Activated T-cell treated with anti-CD3 and anti-CD28 coated beads, Interleukin-2, amount 50 U/mL, for 72 hours (primary cell): ENCODE measurements at regions not wholly inside any gene's neighbourhood (a gene's known extent, or its start where the extent isn't known, plus 50 kb on each side); places are given as distances from the start of the nearest gene placed in this dataset.
"Not testable (repeated sequence)": the region's sequence is repeated elsewhere in the genome, so short reads cannot be mapped to it uniquely, and the experiment has no call there.

Experiments
- ATAC-seq, 2 donors: fragments of 150-1000 bp; cut with Tn5 transposase; replicated peaks in 1 of 2; 2 replicates each; pipeline ENCODE4 v1.10.0; 2021; ENCODE audit warnings: moderate library complexity in 2 of 2, mild to moderate bottlenecking in 1 of 2
- DNase-seq, 2 donors: peaks; one replicate each; pipeline ENCODE4 v3.0.0; 2021 to 2022; ENCODE audit warnings: mixed read lengths in 1 of 2
- H3K27ac Mint-ChIP-seq: one replicate; pipeline ENCODE4 v1.8.0; 2022; ENCODE audit warnings: mild to moderate bottlenecking, moderate library complexity, mixed read lengths
- H3K27me3 Mint-ChIP-seq: one replicate; pipeline ENCODE4 v1.8.0; 2022; ENCODE audit warnings: low read depth, mixed read lengths
- H3K36me3 Mint-ChIP-seq, 2 donors: one replicate each; pipeline ENCODE4 v1.8.0; 2022; ENCODE audit warnings: mixed read lengths in 2 of 2, mild to moderate bottlenecking in 1 of 2; ENCODE audit not compliant: insufficient read depth in 2 of 2
- H3K4me1 Mint-ChIP-seq: one replicate; pipeline ENCODE4 v1.8.0; 2022; ENCODE audit warnings: low read depth, mixed read lengths
- H3K4me3 Mint-ChIP-seq, 2 donors: one replicate each; pipeline ENCODE4 v1.8.0; 2022; ENCODE audit warnings: mild to moderate bottlenecking in 2 of 2, mixed read lengths in 2 of 2, moderate library complexity in 2 of 2
- H3K9me3 Mint-ChIP-seq, 2 donors: one replicate each; pipeline ENCODE4 v1.8.0; 2022; ENCODE audit warnings: mixed read lengths in 2 of 2

DNA sequence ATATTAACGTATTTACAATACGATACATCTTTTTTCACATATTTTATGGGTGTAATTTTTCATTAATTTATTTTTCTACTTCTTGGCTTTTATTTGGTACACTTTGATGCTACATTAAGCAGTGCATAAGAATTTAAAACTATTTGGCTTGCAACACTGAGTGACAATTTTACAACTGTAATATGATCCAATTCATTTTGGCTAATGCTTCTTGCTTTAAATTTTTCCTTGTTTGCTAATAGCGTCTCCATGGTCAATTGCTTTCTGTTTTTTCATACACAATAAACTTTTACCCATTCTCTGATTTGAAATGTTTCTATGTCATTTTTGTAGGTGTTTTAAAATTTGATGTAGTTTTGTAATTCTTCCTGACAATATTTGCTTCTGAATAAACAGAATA, 773.2 kb downstream of the FAM181B start:
- Mint-ChIP-seq H3K4me3 (no peak overlapping the region), H3K36me3 (no peaks in the 10 kb centered on the region), H3K9me3 (peaks cover 0 to 3% of the 10 kb centered on the region in 2 donors), H3K27me3 (no peaks in the 10 kb centered on the region), H3K27ac (no peak overlapping the region), H3K4me1 (peaks cover 17% of the 10 kb centered on the region)
- ATAC-seq (no peak), DNase-seq (no peak)

DNA sequence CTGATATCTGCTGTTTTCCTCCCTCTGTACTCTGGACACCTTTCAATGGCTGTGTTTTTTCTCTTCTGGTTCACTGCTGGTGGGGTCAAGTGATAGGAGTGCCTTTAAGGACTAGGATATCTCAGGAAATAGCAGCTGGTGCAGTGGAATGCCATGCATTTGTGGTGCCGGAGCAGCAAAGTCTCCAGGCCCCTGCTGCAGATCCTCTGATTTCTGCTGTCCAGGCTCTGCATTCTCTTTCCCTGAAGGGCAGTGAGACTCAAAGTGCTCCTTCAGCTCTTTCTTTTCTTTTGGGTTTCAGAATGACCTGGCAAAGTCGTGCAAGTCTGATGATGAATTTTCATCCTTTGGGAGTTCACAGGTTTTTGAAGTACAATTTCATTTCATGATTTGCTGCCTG, 774.3 kb downstream of the FAM181B start:
- Mint-ChIP-seq H3K36me3 (no peaks in the 10 kb centered on the region), H3K27ac (no peak overlapping the region), H3K4me3 (no peak overlapping the region), H3K4me1 (peaks cover 17% of the 10 kb centered on the region), H3K27me3 (no peaks in the 10 kb centered on the region), H3K9me3 (peaks cover 0 to 3% of the 10 kb centered on the region in 2 donors)
- DNase-seq, result no peak
- ATAC-seq, result no peak

- not testable (repeated sequence) for ATAC-seq, H3K27me3 Mint-ChIP-seq, H3K9me3 Mint-ChIP-seq, H3K36me3 Mint-ChIP-seq, H3K4me1 Mint-ChIP-seq, H3K27ac Mint-ChIP-seq, DNase-seq, H3K4me3 Mint-ChIP-seq
Observed at GRCh38 chr11:81954301-81954700, 779.4 kb downstream of the FAM181B start.

DNA sequence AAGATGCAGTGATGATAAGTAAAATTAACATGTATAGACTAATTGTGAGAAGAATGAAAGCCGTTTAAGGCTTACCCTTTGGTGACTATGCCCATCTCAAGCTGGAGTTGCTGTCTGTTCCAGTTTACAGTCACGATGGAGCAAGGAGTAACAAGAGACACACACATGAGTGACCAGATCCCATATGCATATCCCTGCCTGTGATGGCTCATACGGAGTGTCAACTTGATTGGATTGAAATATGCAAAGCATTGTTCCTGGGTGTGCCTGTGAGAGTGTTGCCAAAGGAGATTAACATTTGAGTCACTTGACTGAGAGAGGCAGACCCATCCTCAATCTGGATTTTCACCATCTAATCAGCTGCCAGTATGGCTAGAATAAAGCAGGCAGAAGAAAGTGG, 786.8 kb downstream of the FAM181B start:
- peaks cover 0 to 1% of the 10 kb centered on the region in 2 donors for H3K9me3 Mint-ChIP-seq
- H3K36me3 Mint-ChIP-seq, result peaks cover 0 to 2% of the 10 kb centered on the region in 2 donors
- H3K27ac Mint-ChIP-seq, result no peak overlapping the region
- ATAC-seq, result no peak
- H3K4me3 Mint-ChIP-seq, result no peak overlapping the region
- no peak for DNase-seq
- H3K27me3 Mint-ChIP-seq, result no peaks in the 10 kb centered on the region
- peaks cover 7% of the 10 kb centered on the region for H3K4me1 Mint-ChIP-seq

DNA sequence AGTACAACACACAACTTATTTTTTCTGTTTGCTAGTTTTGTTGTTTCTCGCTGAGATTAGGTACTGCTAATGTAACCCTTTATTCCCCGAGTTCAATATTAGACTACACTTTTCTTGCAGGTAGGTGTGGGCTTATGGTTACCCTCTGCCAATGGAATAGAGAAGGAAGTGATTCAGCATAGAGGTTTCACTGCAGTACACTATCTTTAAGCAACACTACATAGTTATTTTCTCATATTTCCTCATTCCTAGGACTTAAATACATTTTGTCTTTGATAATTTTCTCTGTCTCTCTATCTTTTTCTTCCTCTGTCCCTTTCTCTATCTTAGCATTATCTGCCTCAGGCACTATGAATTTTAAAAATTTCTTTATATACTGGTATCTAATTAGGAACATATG, 791.0 kb downstream of the FAM181B start:
- Mint-ChIP-seq H3K36me3 (no peaks in the 10 kb centered on the region), H3K9me3 (peaks cover 0 to 2% of the 10 kb centered on the region in 2 donors), H3K4me1 (no peaks in the 10 kb centered on the region), H3K27me3 (no peaks in the 10 kb centered on the region), H3K27ac (no peak overlapping the region), H3K4me3 (no peak overlapping the region)
- ATAC-seq (no peak), DNase-seq (no peak)

DNA sequence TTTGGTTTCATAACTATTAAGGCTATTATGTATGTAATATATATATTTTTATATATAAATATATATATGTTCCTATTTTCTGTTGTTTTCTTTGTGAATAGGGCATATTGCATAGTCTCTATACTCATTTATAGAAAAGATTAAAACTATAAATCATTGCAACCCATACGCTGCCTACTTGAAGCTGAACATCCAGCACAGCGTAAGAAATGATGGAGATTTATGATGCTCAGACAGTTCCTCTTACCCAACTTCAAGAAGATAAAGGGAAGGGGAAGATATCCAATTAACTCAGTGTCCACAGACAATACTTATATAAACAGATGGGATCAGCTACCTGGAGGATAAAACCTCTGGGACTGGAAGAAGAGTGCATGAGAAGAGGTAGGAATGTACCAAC, 791.7 kb downstream of the FAM181B start:
- H3K36me3 Mint-ChIP-seq, result no peaks in the 10 kb centered on the region
- ATAC-seq (no peak), DNase-seq (no peak)
- H3K4me3 Mint-ChIP-seq, result no peak overlapping the region
- H3K27me3 Mint-ChIP-seq, result no peaks in the 10 kb centered on the region
- H3K27ac Mint-ChIP-seq, result no peak overlapping the region
- H3K9me3 Mint-ChIP-seq, result peaks cover 0 to 2% of the 10 kb centered on the region in 2 donors
- H3K4me1 Mint-ChIP-seq, result no peaks in the 10 kb centered on the region

GRCh38 chr11:81932303-81932702, 801.4 kb downstream of the FAM181B start:
- no peaks in the 10 kb centered on the region for H3K27me3 Mint-ChIP-seq
- no peak overlapping the region for H3K4me3 Mint-ChIP-seq
- no peaks in the 10 kb centered on the region for H3K4me1 Mint-ChIP-seq
- H3K27ac Mint-ChIP-seq, result no peak overlapping the region
- ATAC-seq (no peak), DNase-seq (no peak)
- peaks cover 1 to 2% of the 10 kb centered on the region in 2 donors for H3K9me3 Mint-ChIP-seq
- no peaks in the 10 kb centered on the region for H3K36me3 Mint-ChIP-seq

DNA sequence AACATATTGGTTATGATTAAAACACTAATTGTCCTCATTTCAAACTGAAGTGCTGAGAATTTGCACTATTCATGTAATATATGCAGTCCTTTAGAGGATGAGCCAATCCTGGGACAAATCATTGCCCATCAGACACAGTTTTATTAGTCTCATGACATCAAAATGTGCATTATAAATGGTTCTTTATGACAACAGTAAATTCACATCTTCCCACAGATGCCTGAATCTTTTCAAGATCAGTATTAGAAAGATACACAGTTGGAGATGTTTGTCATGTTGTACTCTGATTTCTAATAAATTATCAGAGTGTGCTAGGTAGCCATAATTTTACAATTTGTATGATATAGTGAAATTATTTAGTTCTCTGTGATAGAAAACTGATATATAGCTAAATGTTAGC, 813.5 kb downstream of the FAM181B start:
- no peak overlapping the region for H3K4me3 Mint-ChIP-seq
- no peak for ATAC-seq
- no peaks in the 10 kb centered on the region for H3K27me3 Mint-ChIP-seq
- H3K9me3 Mint-ChIP-seq, result peaks cover 0 to 3% of the 10 kb centered on the region in 2 donors
- no peaks in the 10 kb centered on the region for H3K4me1 Mint-ChIP-seq
- no peak overlapping the region for H3K27ac Mint-ChIP-seq
- no peak for DNase-seq
- no peaks in the 10 kb centered on the region for H3K36me3 Mint-ChIP-seq

- Mint-ChIP-seq H3K4me1 (peaks cover 9% of the 10 kb centered on the region), H3K36me3 (no peaks in the 10 kb centered on the region), H3K9me3 (peaks cover 0 to 3% of the 10 kb centered on the region in 2 donors), H3K4me3 (no peak overlapping the region), H3K27ac (no peak overlapping the region), H3K27me3 (no peaks in the 10 kb centered on the region)
- DNase-seq (no peak), ATAC-seq (no peak)
Observed at GRCh38 chr11:81916451-81916850, 817.2 kb downstream of the FAM181B start.

GRCh38 chr11:81915045-81915444, 818.6 kb downstream of the FAM181B start:
- Mint-ChIP-seq H3K9me3 (peaks cover 0 to 3% of the 10 kb centered on the region in 2 donors), H3K4me1 (peaks cover 9% of the 10 kb centered on the region), H3K27me3 (no peaks in the 10 kb centered on the region), H3K36me3 (no peaks in the 10 kb centered on the region), H3K4me3 (no peak overlapping the region), H3K27ac (no peak overlapping the region)
- DNase-seq, result no peak
- ATAC-seq, result no peak

GRCh38 chr11:81913793-81914192, 819.9 kb downstream of the FAM181B start:
- peaks cover 9% of the 10 kb centered on the region for H3K4me1 Mint-ChIP-seq
- no peak overlapping the region for H3K4me3 Mint-ChIP-seq
- no peaks in the 10 kb centered on the region for H3K27me3 Mint-ChIP-seq
- H3K36me3 Mint-ChIP-seq, result no peaks in the 10 kb centered on the region
- no peak overlapping the region for H3K27ac Mint-ChIP-seq
- H3K9me3 Mint-ChIP-seq, result peaks cover 0 to 3% of the 10 kb centered on the region in 2 donors
- DNase-seq (no peak), ATAC-seq (no peak)

GRCh38 chr11:81907996-81908395, 825.7 kb downstream of the FAM181B start:
- ATAC-seq, result no peak
- H3K36me3 Mint-ChIP-seq, result no peaks in the 10 kb centered on the region

DNA sequence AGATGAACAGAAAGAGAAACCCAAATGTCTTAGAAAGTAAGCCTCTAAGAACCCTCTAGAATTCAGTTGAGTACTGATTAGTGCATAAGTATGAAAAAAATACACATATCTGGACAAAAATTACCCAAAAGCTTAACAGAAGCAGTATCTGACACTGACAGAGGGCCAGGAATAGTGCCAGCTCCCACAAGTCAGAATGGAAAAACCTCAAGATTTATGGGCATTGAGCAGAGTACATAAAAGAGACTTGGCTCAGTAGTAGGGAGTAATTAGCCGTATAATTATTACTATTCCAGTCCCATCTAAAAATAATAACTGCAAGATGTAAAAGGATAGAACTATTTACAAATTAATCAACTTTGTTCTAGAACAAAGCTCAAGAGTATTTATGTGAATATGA, 834.5 kb downstream of the FAM181B start:
- no peak for ATAC-seq
- no peak overlapping the region for H3K27ac Mint-ChIP-seq
- no peaks in the 10 kb centered on the region for H3K4me1 Mint-ChIP-seq
- no peaks in the 10 kb centered on the region for H3K27me3 Mint-ChIP-seq
- peaks cover 0 to 1% of the 10 kb centered on the region in 2 donors for H3K36me3 Mint-ChIP-seq
- H3K4me3 Mint-ChIP-seq, result no peak overlapping the region
- peaks cover 0 to 1% of the 10 kb centered on the region in 2 donors for H3K9me3 Mint-ChIP-seq
- no peak for DNase-seq

More at GRCh38 chr11:81907996-81908395, 825.7 kb downstream of the FAM181B start:
- no peak overlapping the region for H3K4me3 Mint-ChIP-seq
- no peaks in the 10 kb centered on the region for H3K4me1 Mint-ChIP-seq
- DNase-seq, result no peak
- no peaks in the 10 kb centered on the region for H3K9me3 Mint-ChIP-seq
- no peaks in the 10 kb centered on the region for H3K27me3 Mint-ChIP-seq
- no peak overlapping the region for H3K27ac Mint-ChIP-seq

GRCh38 chr11:81897639-81898038, 836.0 kb downstream of the FAM181B start:
- ATAC-seq, result no peak
- Mint-ChIP-seq H3K36me3 (peaks cover 0 to 1% of the 10 kb centered on the region in 2 donors), H3K27ac (no peak overlapping the region)

More at GRCh38 chr11:81897639-81898038, 836.0 kb downstream of the FAM181B start:
- Mint-ChIP-seq H3K27me3 (no peaks in the 10 kb centered on the region), H3K4me1 (no peaks in the 10 kb centered on the region), H3K9me3 (peaks cover 0 to 1% of the 10 kb centered on the region in 2 donors), H3K4me3 (no peak overlapping the region)
- no peak for DNase-seq
